ENCODE measurements at regions not wholly inside any gene's neighbourhood (a gene's known extent, or its start where the extent isn't known, plus 50 kb on each side); places are given as distances from the start of the nearest gene placed in this dataset.
"Not testable (repeated sequence)": the region's sequence is repeated elsewhere in the genome, so short reads cannot be mapped to it uniquely, and the experiment has no call there.

DNA sequence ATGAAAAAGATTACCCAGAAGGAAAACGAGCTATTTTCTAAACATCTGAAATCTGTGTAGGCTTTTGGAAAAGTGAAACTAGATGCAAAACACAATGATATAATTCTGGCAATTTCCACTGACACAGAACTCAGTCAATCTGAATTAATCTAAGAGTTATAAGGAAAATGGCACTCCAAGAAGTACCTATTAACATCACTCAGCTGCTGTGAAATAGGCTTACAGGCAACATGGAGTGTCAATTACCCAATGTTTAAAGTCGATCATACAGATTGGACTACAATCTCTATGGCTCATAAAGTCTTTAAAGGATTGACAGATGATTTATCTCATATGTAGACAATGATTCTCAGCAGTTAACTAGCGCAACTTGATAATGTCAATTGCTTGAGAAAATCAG is 120.9 kb downstream of the CCDC74A start:
- not testable (repeated sequence) for DNase-seq (ENCODE audit: low spot score in 2 of 2); H3K4me3 Mint-ChIP-seq; H3K36me3 Mint-ChIP-seq; ATAC-seq (ENCODE audit: low read depth); H3K27ac Mint-ChIP-seq; H3K4me1 Mint-ChIP-seq; H3K9me3 Mint-ChIP-seq
- peaks cover 11% of the 10 kb centered on the region for H3K27me3 Mint-ChIP-seq

DNA sequence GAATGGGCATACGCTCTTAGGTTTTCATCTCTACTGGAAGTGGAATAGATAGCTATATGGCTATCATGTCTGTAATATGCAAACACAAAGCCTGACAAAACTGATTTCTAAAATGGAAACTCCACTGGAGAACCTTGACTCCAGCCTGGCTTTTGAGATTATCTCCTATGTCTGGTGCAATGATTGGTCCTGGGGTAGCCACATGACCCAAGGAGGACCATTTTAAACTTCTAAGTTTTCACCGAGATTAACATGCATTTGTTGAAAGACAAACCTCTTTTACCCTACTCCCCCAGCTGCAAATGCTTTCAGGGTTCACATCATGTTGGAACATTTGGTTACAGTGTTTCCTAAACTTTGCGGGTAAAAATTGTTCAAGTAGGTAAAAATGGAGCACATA is 124.6 kb downstream of the CCDC74A start:
- H3K4me3 Mint-ChIP-seq; H3K4me1 Mint-ChIP-seq; H3K27ac Mint-ChIP-seq; H3K36me3 Mint-ChIP-seq; H3K27me3 Mint-ChIP-seq; H3K9me3 Mint-ChIP-seq; ATAC-seq (ENCODE audit: low read depth); DNase-seq (ENCODE audit: low spot score in 2 of 2): not testable (repeated sequence)

DNA sequence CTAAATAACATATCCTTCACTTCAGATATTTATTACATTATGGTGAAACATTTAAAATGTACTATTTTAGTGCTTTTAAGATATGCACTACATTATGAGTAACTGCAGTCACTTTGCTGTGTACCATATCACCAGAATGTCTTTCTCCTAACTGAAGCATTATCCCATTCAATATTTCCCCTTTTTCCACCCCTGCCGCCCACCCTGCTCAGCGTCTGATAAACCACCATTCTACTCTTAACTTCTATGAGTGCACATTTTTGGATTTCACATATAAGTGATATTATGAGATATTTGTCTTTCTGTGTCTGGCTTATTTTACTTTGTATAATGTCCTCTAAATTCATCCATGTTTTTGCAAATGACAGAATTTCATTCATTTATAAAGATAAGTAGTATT is 126.4 kb downstream of the CCDC74A start:
- not testable (repeated sequence) for H3K9me3 Mint-ChIP-seq; H3K27ac Mint-ChIP-seq; H3K4me3 Mint-ChIP-seq; ATAC-seq (ENCODE audit: low read depth); H3K36me3 Mint-ChIP-seq; H3K27me3 Mint-ChIP-seq; DNase-seq (ENCODE audit: low spot score in 2 of 2); H3K4me1 Mint-ChIP-seq

DNA sequence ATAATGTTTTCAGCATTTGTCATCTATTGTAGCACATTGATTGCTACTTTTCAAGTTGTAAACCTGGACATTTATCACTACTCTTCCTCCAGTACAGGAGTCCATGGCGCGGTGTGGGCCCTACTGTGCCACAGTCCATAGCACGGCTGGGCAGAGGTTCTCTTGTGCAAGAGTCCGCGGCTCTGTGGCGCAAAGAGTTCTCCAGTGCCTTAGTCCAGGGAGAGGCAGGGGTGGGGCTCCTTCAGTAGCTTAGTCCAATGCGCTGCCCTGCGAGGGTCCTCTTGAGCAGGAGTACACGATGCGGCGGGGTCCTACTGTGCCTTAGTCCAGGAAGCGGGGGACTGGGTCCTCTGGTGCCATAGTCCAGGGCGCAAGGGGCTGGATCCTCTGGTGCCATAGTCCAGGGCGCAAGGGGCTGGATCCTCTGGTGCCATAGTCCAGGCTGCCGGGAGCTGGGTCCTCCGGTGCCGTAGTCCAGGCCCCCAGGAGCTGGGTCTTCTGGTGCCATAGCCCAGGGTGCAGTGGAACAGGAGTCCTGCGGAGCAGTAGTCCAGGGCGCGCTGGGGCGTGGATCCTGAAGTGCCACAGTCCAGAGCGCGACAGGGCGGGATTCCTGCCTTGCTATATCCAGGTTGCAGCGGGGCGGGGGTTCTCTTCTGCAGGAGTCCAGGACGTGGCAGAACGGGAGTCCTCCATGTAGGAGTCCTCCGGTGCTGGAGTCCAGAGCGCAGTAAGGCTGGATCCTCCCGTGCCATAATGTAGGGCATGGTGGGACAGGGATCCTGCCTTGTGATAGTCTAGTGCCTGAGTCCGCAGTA is 129.3 kb downstream of the CCDC74A start:
- Mint-ChIP-seq H3K4me1 (no peaks in the 10 kb centered on the region), H3K27me3 (peaks cover 8% of the 10 kb centered on the region), H3K27ac (no peak overlapping the region), H3K9me3 (no peaks in the 10 kb centered on the region), H3K4me3 (no peak overlapping the region), H3K36me3 (no peaks in the 10 kb centered on the region)
- no peak for ATAC-seq (ENCODE audit: low read depth)
- DNase-seq (ENCODE audit: low spot score in 2 of 2), result no peak

DNA sequence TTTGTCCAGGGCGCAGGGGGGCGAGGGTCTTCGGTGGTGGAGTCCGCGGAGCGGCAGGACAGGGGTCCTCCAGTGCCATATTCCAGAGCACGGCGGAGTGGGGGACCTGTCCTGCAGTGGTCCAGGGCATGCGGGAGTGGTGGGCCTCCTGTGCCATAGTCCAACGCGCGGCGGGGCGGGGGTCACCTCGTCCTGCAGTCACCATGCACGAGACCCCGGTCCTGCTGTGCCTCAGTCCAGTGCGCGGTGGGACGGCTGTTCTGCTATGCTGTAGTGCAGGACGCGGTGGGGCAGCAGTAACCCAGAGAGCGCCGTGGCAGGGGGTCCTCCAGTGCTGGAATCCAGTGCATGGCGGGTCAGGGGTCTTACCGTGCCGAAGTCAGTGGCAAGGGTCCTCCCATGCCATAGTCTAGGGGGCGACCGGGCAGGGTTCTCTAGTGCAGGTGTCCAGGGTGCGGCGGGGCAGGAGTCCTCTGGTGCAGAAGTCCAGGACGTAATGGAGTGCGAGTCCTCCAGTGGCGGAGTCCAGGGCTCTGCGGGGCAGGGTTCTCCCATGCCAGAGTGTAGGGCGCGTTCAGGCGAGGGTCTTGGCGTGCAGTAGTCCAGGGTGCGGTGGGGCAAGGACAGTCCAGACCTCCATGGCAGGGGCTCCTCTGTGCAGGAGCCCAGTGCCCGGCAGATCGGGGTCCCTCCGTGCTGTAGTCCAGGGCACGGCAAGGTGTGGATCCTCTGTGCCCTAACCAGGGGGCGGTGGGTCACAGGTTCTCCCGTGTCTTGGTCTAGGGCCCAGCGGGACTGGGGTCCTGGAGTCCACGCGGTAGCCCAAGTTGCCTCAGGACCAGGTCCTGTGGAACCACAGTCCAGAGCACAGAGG is 130.4 kb downstream of the CCDC74A start:
- no peak for DNase-seq (ENCODE audit: low spot score in 2 of 2)
- Mint-ChIP-seq H3K9me3 (no peaks in the 10 kb centered on the region), H3K4me1 (no peaks in the 10 kb centered on the region), H3K36me3 (no peaks in the 10 kb centered on the region), H3K27ac (no peak overlapping the region), H3K27me3 (peaks cover 8% of the 10 kb centered on the region), H3K4me3 (no peak overlapping the region)
- ATAC-seq (ENCODE audit: low read depth), result no peak

DNA sequence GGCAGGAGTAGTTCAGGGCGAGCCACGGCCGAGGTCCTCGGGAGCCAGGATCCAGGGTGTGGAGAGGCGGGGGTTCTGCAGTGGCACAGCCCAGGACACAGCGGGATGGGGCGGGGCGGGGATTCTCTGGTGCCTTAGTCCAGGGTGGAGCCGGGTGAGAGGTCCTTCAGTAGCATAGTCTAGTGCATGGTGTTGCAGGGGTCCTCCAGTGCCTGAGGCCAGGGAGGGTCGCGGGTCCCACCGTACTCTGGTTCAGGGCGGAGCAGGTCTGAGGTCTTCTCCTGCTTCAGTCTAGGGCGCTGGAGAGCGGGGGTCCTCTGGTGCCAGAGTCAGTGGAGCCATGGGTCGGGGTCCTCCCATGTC is 131.1 kb downstream of the CCDC74A start:
- H3K4me1 Mint-ChIP-seq, result no peaks in the 10 kb centered on the region
- no peak overlapping the region for H3K27ac Mint-ChIP-seq
- ATAC-seq (ENCODE audit: low read depth) (no peak), DNase-seq (ENCODE audit: low spot score in 2 of 2) (no peak)
- H3K27me3 Mint-ChIP-seq, result peaks cover 8% of the 10 kb centered on the region
- H3K9me3 Mint-ChIP-seq, result no peaks in the 10 kb centered on the region
- no peaks in the 10 kb centered on the region for H3K36me3 Mint-ChIP-seq
- no peak overlapping the region for H3K4me3 Mint-ChIP-seq

DNA sequence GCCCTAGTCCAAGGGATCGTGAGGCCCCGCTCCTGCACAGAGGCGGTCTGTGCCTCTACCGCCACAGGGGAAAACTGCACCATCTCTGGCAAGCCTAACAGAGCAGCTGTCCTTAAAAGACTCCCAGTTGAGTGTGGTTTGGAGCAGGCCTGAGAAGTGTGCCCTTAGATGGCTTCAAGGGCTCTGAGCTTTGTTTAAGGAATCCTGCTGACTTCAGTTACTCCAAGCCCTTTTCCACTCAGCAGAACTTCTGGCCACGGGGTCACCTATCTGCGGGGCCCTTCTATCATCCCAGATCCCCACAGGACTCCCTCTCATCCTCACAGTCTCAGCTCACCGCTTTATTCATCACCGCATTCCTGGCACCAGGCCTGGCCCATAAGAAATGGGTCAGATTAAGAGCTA is 131.5 kb downstream of the CCDC74A start:
- H3K27ac Mint-ChIP-seq, result no peak overlapping the region

DNA sequence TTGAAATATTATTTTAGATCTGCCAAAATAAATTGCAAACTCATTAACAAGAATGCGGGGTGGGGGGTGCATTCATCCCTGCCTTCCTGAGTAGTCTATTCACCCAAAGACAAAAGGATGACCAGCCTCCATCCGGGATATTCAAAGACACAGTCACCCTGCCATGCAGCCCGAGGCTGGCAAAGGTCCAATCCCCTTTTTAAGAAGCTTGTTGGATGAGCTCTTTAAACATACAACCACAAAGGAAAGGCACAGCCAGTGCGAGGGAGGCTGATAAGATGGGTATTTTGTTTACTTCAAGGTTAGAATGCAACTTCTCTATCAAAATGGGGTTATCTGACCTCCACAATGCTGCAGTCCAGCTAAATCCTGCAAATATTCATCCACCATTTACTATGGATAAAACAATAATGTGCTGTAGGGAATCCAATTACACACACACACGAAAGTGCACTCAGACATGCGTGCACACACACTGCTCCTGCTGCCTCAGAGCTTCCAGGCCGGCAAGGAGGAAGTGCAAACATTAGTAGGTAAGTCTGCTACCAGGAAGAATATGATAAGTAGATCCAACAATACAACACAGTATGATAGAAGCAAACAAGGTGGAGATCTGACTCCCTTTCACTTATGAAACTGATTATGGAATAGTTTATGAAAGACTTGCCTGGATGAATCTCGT is 133.6 kb downstream of the CCDC74A start:
- H3K36me3 Mint-ChIP-seq; ATAC-seq (ENCODE audit: low read depth); H3K9me3 Mint-ChIP-seq; H3K4me3 Mint-ChIP-seq; H3K4me1 Mint-ChIP-seq; DNase-seq (ENCODE audit: low spot score in 2 of 2); H3K27ac Mint-ChIP-seq: not testable (repeated sequence)
- peaks cover 12% of the 10 kb centered on the region for H3K27me3 Mint-ChIP-seq

More for the DNA sequence above, 131.5 kb downstream of the CCDC74A start:
- DNase-seq (ENCODE audit: low spot score in 2 of 2), result no peak
- Mint-ChIP-seq H3K4me3 (no peak overlapping the region), H3K36me3 (no peaks in the 10 kb centered on the region), H3K27me3 (peaks cover 8% of the 10 kb centered on the region), H3K9me3 (no peaks in the 10 kb centered on the region), H3K4me1 (no peaks in the 10 kb centered on the region)
- no peak for ATAC-seq (ENCODE audit: low read depth)

DNA sequence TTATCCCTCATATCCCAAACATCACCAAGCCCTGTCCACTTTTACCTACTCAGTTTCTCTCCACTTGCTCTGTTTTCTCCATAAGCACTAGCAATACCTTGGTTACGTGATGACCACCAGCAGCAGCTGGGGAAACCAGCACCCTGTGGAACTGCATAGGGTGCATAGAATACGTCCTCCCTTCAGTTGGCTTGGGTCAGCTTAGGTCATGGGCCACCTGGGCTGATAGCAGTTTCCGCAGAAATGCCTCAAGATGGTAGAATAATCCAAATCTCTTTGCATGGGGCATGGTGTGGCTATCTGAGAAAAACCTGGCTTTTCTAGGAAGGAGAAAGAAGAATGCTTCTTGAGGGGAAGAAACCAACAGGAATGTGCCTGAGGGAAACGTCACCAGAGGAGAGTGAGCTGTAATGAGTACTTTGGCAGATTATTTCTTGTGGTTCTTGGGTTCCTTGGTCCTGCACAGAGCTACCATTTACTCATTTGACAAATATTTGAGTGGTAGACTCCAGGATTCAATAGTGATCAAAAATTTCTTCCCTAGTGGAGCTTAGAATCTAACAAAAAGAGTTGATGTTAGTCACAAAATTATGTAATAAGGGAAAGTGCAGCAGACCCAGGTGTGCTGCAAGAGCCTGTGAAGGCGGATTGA is 134.3 kb downstream of the CCDC74A start:
- H3K36me3 Mint-ChIP-seq; ATAC-seq (ENCODE audit: low read depth); H3K27ac Mint-ChIP-seq; H3K4me3 Mint-ChIP-seq; DNase-seq (ENCODE audit: low spot score in 2 of 2); H3K9me3 Mint-ChIP-seq; H3K4me1 Mint-ChIP-seq: not testable (repeated sequence)
- H3K27me3 Mint-ChIP-seq, result peaks cover 10% of the 10 kb centered on the region

DNA sequence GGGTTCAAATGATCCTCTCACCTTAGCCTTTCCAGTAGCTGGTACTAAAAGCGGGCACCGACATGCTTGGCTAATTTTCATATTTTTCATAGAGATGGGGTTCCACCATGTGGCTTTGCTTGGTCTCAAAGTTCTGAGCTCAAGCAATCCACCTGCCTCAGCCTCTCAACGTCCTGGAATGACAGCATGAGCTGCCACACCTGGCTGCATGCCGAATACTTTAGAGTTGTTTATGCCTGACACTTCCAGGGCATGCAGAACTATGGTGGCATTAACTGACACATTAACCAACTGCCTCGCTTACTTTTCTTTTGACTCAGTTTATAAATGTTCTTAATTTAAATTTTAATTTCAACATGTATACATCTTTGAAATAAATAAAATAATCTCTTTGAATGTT is 135.8 kb downstream of the CCDC74A start:
- DNase-seq (ENCODE audit: low spot score in 2 of 2); H3K27ac Mint-ChIP-seq; H3K9me3 Mint-ChIP-seq; H3K4me3 Mint-ChIP-seq; H3K4me1 Mint-ChIP-seq; H3K36me3 Mint-ChIP-seq; ATAC-seq (ENCODE audit: low read depth): not testable (repeated sequence)
- H3K27me3 Mint-ChIP-seq, result peaks cover 11% of the 10 kb centered on the region

DNA sequence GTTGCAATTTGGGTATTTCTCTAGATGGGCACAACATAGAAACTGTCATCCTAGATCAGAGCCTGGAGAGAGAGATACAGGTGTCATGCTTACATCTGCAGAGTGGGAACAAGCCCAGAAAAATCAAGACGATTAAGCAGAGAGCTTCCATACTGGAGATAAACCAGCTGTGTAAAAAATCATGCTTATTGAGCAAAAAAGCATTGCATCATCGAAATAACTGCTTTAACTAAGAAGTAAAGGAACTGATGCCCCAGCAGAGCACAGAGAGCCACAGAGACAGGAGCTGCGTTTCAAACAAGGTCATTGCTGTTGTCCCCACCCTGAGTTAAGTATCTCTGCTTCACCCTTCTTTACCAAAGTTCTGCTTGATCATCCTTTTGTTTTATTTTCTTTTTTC is 138.0 kb downstream of the CCDC74A start:
- H3K4me1 Mint-ChIP-seq; DNase-seq (ENCODE audit: low spot score in 2 of 2); H3K36me3 Mint-ChIP-seq; H3K27ac Mint-ChIP-seq; ATAC-seq (ENCODE audit: low read depth); H3K4me3 Mint-ChIP-seq; H3K9me3 Mint-ChIP-seq: not testable (repeated sequence)
- peaks cover 16% of the 10 kb centered on the region for H3K27me3 Mint-ChIP-seq

DNA sequence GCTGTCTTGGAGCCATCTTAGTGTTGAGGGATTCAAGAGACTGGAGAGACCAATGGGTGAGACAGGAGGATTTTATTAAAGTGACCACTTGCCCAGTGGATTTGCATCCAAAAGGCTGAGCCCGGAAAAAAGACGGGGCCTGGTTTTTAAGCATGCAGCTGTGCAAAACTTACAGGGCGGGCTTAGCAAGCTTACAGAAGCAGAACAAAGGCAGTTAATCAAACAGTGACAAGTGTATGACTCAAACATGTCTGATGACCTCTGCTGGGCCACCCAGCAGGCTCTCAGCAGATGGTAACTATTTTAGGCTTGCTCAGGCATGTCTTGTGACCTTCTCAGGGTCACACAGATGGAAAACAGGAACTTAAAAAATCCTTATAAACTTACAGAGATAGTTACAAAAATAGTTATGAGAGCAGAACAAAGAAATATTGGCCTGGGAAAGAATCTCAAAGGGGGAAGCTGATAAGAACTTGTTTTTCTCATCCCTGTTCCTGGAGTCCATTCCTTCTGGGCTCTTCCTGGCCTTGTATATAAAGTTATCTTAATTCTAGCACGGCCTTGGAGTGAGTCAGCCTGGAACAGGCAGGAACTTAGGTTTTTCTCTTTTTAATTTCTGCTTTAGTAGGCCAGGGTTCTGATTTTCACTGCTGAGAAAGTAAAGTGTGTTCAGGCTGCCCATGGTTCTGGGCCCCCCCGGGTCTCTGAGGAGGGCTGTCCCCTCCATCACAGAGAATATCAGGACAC is 141.3 kb downstream of the CCDC74A start:
- H3K4me3 Mint-ChIP-seq; H3K27me3 Mint-ChIP-seq; H3K36me3 Mint-ChIP-seq; H3K4me1 Mint-ChIP-seq; H3K9me3 Mint-ChIP-seq; DNase-seq (ENCODE audit: low spot score in 2 of 2); H3K27ac Mint-ChIP-seq; ATAC-seq (ENCODE audit: low read depth): not testable (repeated sequence)

DNA sequence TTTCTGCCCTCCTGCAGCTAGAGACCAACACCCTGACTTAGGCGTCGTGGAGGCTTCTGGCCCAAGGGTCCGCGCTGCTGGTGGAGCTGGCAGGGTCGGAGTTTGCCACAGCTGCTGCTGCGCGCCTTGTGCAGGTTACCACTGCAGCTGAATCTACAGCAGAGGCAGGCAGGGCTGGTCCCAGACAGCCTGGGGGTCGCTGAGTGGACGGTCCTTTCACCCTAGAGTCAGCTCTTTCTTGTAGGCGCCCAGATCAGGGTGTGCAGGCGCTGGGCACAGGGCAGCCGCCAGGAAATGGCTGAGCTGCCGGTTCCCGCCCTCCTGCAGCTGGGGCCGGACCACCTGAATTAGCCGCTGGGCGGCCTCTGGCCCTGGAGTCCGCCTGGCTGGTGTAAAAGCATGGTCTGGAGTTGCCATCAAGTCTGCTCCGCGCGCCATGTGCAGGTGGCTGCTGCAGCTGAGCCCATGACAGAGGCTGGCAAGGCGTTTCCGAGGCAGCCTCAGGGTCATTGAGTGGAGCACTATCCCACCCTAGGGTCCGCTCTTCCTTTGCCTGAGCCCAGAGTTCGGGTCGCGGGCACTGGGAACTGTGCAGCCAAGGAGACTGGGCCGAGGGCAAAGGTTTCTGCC is 144.3 kb downstream of the CCDC74A start:
- not testable (repeated sequence) for H3K27me3 Mint-ChIP-seq; DNase-seq (ENCODE audit: low spot score in 2 of 2); ATAC-seq (ENCODE audit: low read depth); H3K9me3 Mint-ChIP-seq; H3K27ac Mint-ChIP-seq; H3K36me3 Mint-ChIP-seq; H3K4me1 Mint-ChIP-seq
- H3K4me3 Mint-ChIP-seq, result peak overlapping the region; percentile 71
